ENCODE measurements at regions not wholly inside any gene's neighbourhood (a gene's known extent, or its start where the extent isn't known, plus 50 kb on each side); places are given as distances from the start of the nearest gene placed in this dataset.

GRCh38 chr15:66615846-66616245 is 50.0 kb upstream of the LCTL start:
- no peak overlapping the region for H3K9ac ChIP-seq
- no peak overlapping the region for H3K4me2 ChIP-seq
- WGBS (ENCODE audit: low lambda C conversion rate): 67% methylated on average over 1 of the region's 1 CpG
- no peak overlapping the region for H2AFZ ChIP-seq (ENCODE audit: low read depth)
- CTCF ChIA-PET: interaction anchor here (1.1 to 12.4 kb wide), 7 partner anchors 9 to 235 kb away, joined by 3 to 172 read pairs (median 16); partner anchors contain the start of gene SMAD6
- H3K79me2 ChIP-seq (ENCODE audit: insufficient read depth): no peaks in the 10 kb centered on the region
- H3K9me2 ChIP-seq: no peaks in the 10 kb centered on the region
- H3K4me3 ChIP-seq (ENCODE audit: low read depth in 2 of 2, low read length in 1 of 2): no peak overlapping the region
- POLR2A ChIA-PET: no interaction called here
- no peak overlapping the region for H3K27ac ChIP-seq (ENCODE audit: low read depth in 2 of 2, low read length in 1 of 2)
- H3K4me1 ChIP-seq (ENCODE audit: control insufficient read depth in 1 of 2, insufficient read depth in 2 of 2, low read depth in 1 of 2, low read length in 1 of 2): peaks cover 7 to 8% of the 10 kb centered on the region in 2 experiments; a peak in 2 of 4 replicates
- H3K27me3 ChIP-seq (ENCODE audit: insufficient read depth): no peaks in the 10 kb centered on the region
- TF ChIP-seq RAD21 (IDR thresholded peaks at IDR 0.05; ENCODE audit: low read length) (no peak), TEAD4 (IDR thresholded peaks at IDR 0.05; ENCODE audit: borderline replicate concordance, insufficient read depth) (no peak), ZBTB33 (IDR thresholded peaks at IDR 0.05; ENCODE audit: borderline replicate concordance, low read depth) (no peak), SIN3A (IDR thresholded peaks at IDR 0.05; ENCODE audit: borderline replicate concordance, low read depth, low read length) (no peak), YY1 (IDR thresholded peaks at IDR 0.05; ENCODE audit: low read depth) (no peak), PBX3 (IDR thresholded peaks at IDR 0.05) (no peak), TCF12 (IDR thresholded peaks at IDR 0.05) (no peak), GABPA (IDR thresholded peaks at IDR 0.05; ENCODE audit: low read depth) (no peak), ELF1 (IDR thresholded peaks at IDR 0.05) (no peak), EP300 (IDR thresholded peaks at IDR 0.05; ENCODE audit: borderline replicate concordance in 1 of 2, low read depth in 1 of 2, low read length in 1 of 2) (no peak), EZH2phosphoT487 (IDR thresholded peaks at IDR 0.05; ENCODE audit: borderline replicate concordance, low read depth) (no peak), CTCF (IDR thresholded peaks at IDR 0.05) (no peak), IRF3 (IDR thresholded peaks at IDR 0.05; ENCODE audit: low read depth, low read length) (no peak), RXRA (IDR thresholded peaks at IDR 0.05; ENCODE audit: borderline replicate concordance, low read depth) (no peak), REST (IDR thresholded peaks at IDR 0.05; ENCODE audit: low read depth, low read length) (no peak), JUND (IDR thresholded peaks at IDR 0.05) (no peak), CHD2 (IDR thresholded peaks at IDR 0.05; ENCODE audit: low read length, partially characterized antibody) (no peak), RCOR1 (IDR thresholded peaks at IDR 0.05; ENCODE audit: low read length) (no peak)
- no peaks in the 10 kb centered on the region for H3K9me3 ChIP-seq
- H3K36me3 ChIP-seq (replicated peaks in 1 of 2; ENCODE audit: control insufficient read depth in 1 of 2, insufficient read depth in 2 of 2, low read length in 1 of 2): no peaks in the 10 kb centered on the region
- no peak for DNase-seq
- no peaks in the 10 kb centered on the region for H4K20me1 ChIP-seq (ENCODE audit: insufficient read depth)
- H3F3A ChIP-seq (replicated peaks; ENCODE audit: insufficient read depth): peaks cover 7% of the 10 kb centered on the region

All from SK-N-SH (cell line).